GM23338 (cell line): ENCODE measurements at regions not wholly inside any gene's neighbourhood (a gene's known extent, or its start where the extent isn't known, plus 50 kb on each side); places are given as distances from the start of the nearest gene placed in this dataset.

Source experiments
- ATAC-seq: fragments of 200-7000 bp; cut with Tn5 transposase; 3 replicates; pipeline ENCODE4 v1.9.1; 2020
- DNase-seq: peaks from one replicate; pipeline ENCODE4 v3.0.0-alpha.2; 2015; ENCODE audit warnings: low spot score
- H2AFZ ChIP-seq: fragments of 200-600 bp; sonication (generic); 2 replicates; pipeline ENCODE4 v1.8.0; 2016; ENCODE audit warnings: antibody characterized with exemption, mild to moderate bottlenecking, moderate library complexity
- H3F3A ChIP-seq: fragments of 200-600 bp; sonication (generic); replicated peaks from 2 replicates; pipeline ENCODE4 v1.8.0; 2017; ENCODE audit warnings: antibody characterized with exemption, mixed run types, low read depth
- H3K27ac ChIP-seq: fragments of 200-600 bp; sonication (generic); 2 replicates; pipeline ENCODE4 v1.6.1; 2016; ENCODE audit warnings: low read depth
- H3K27me3 ChIP-seq: fragments of 200-600 bp; sonication (generic); 2 replicates; pipeline ENCODE4 v1.8.0; 2016; ENCODE audit warnings: mild to moderate bottlenecking, mixed run types, moderate library complexity; ENCODE audit not compliant: insufficient read depth
- H3K36me3 ChIP-seq: fragments of 200-600 bp; sonication (generic); 2 replicates; pipeline ENCODE4 v1.8.0; 2016; ENCODE audit warnings: mild to moderate bottlenecking; ENCODE audit not compliant: insufficient read depth
- H3K4me1 ChIP-seq: fragments of 200-600 bp; sonication (generic); 2 replicates; pipeline ENCODE4 v1.8.0; 2016; ENCODE audit warnings: mild to moderate bottlenecking, moderate library complexity; ENCODE audit not compliant: insufficient read depth
- H3K4me2 ChIP-seq: fragments of 200-600 bp; sonication (generic); 2 replicates; pipeline ENCODE4 v1.7.1; 2017; ENCODE audit warnings: mixed run types
- H3K4me3 ChIP-seq: fragments of 200-600 bp; sonication (generic); 2 replicates; pipeline ENCODE4 v1.6.1; 2016; ENCODE audit warnings: mixed run types
- H3K79me2 ChIP-seq: fragments of 200-600 bp; sonication (generic); replicated peaks from 2 replicates; pipeline ENCODE4 v1.8.0; 2017; ENCODE audit warnings: mild to moderate bottlenecking; ENCODE audit not compliant: insufficient read depth
- H3K9me2 ChIP-seq: fragments of 200-600 bp; sonication (generic); 2 replicates; pipeline ENCODE4 v1.8.0; 2017; ENCODE audit not compliant: insufficient read depth
- H4K20me1 ChIP-seq: fragments of 200-600 bp; sonication (generic); replicated peaks from 2 replicates; pipeline ENCODE4 v1.8.0; 2017; ENCODE audit warnings: mild to moderate bottlenecking; ENCODE audit not compliant: insufficient read depth
- H3K27ac Mint-ChIP-seq: 2 replicates; pipeline ENCODE4 v1.8.0; 2020; ENCODE audit warnings: inconsistent platforms, mild to moderate bottlenecking, moderate library complexity, mixed read lengths
- H3K27me3 Mint-ChIP-seq: 3 replicates; pipeline ENCODE4 v1.8.0; 2022; ENCODE audit warnings: low read depth, mild to moderate bottlenecking, moderate library complexity, mixed read lengths, inconsistent platforms; ENCODE audit not compliant: insufficient read depth, poor library complexity
- H3K36me3 Mint-ChIP-seq: 3 replicates; pipeline ENCODE4 v1.8.0; 2021; ENCODE audit warnings: low read depth, mild to moderate bottlenecking, inconsistent platforms, moderate library complexity, mixed read lengths
- H3K4me1 Mint-ChIP-seq: 3 replicates; pipeline ENCODE4 v1.8.0; 2020; ENCODE audit warnings: mild to moderate bottlenecking, inconsistent platforms, mixed read lengths
- H3K4me3 Mint-ChIP-seq: 3 replicates; pipeline ENCODE4 v1.8.0; 2021; ENCODE audit warnings: moderate library complexity, mild to moderate bottlenecking, inconsistent platforms, mixed read lengths
- H3K9me3 Mint-ChIP-seq: 3 replicates; pipeline ENCODE4 v1.8.0; 2020; ENCODE audit warnings: moderate library complexity, mild to moderate bottlenecking, inconsistent platforms, mixed read lengths
- CREB1 ChIP-seq: fragments of 250-450 bp; sonication (Bioruptor Pico); IDR thresholded peaks from 2 replicates; pipeline ENCODE4 v1.5.0; 2020; ENCODE audit warnings: low read depth, mild to moderate bottlenecking, moderate library complexity
- EZH2 ChIP-seq: fragments of 200-600 bp; sonication (generic); IDR thresholded peaks from one replicate; pipeline ENCODE4 v1.8.0; 2017; ENCODE audit warnings: antibody characterized with exemption, mild to moderate bottlenecking, low read depth; ENCODE audit not compliant: unreplicated experiment
- EZH2phosphoT487 ChIP-seq: fragments of 200-600 bp; sonication (generic); IDR thresholded peaks from one replicate; pipeline ENCODE4 v1.8.1; 2018; ENCODE audit warnings: antibody characterized with exemption; ENCODE audit not compliant: unreplicated experiment
- JUNB ChIP-seq: IDR thresholded peaks from one replicate; pipeline ENCODE4 v1.6.1; 2016; ENCODE audit warnings: antibody characterized with exemption; ENCODE audit not compliant: unreplicated experiment
- NANOG ChIP-seq: IDR thresholded peaks from 2 replicates; pipeline ENCODE4 v1.6.1; 2016; ENCODE audit warnings: antibody characterized with exemption, borderline replicate concordance
- POLR2AphosphoS5 ChIP-seq: IDR thresholded peaks from 2 replicates; pipeline ENCODE4 v1.6.1; 2016; ENCODE audit warnings: antibody characterized with exemption, low read depth
- STAT1 ChIP-seq: IDR thresholded peaks from one replicate; pipeline ENCODE4 v1.6.1; 2016; ENCODE audit warnings: antibody characterized with exemption; ENCODE audit not compliant: unreplicated experiment
- ZNF114 ChIP-seq: fragments of 250-450 bp; sonication (Bioruptor Pico); IDR thresholded peaks from 2 replicates; pipeline ENCODE4 v1.5.0; 2020; ENCODE audit warnings: mild to moderate bottlenecking, moderate library complexity
- ZNF331 ChIP-seq: fragments of 250-450 bp; sonication (Bioruptor Pico); IDR thresholded peaks from 2 replicates; pipeline ENCODE4 v1.5.0; 2020; ENCODE audit warnings: low read depth, mild to moderate bottlenecking, moderate library complexity
- ZNF462 ChIP-seq: fragments of 250-450 bp; sonication (Bioruptor Pico); IDR thresholded peaks from 2 replicates; pipeline ENCODE4 v1.5.0; 2020; ENCODE audit warnings: mild to moderate bottlenecking, moderate library complexity
- TF ChIP-seq, protein P1 (sequence below), 2 experiments: fragments of 200-600 bp in 1 of 2; sonication (generic) in 1 of 2; conservative IDR thresholded peaks; 2 replicates each; pipeline versions ENCODE4 v1.5.1 to v1.6.1; 2016 to 2017; ENCODE audit warnings: antibody characterized with exemption in 2 of 2, low read depth in 2 of 2, mild to moderate bottlenecking in 2 of 2, moderate library complexity in 1 of 2
- TF ChIP-seq, protein P2 (sequence below): IDR thresholded peaks from 2 replicates; pipeline ENCODE4 v1.6.1; 2016; ENCODE audit warnings: antibody characterized with exemption

DNA sequence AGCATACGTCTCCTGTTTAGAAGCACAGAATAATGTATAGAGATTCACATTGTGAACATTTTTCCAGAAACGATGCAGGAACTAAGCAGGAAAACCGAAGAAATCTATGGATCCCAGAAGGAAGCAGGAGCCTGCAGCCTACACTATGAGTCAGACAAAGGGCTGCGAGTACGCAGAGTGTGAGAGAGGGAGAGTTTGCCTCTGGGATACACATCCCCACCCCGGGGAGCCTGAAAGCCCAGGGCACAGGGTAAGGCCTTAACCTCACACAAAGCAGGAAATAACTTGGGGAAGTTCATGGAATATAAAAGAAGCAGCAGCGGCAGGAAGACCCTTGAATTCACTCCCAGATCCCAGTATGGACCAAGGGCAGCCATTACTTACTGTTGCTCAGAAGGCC, 842.1 kb upstream of the MANEA start:
- H3K27ac ChIP-seq, result no peak overlapping the region
- no peaks in the 10 kb centered on the region for H3K27me3 ChIP-seq
- no peak overlapping the region; the same call in 1 of the 2 replicates for H3K27ac Mint-ChIP-seq
- H3K4me1 Mint-ChIP-seq, result no peaks in the 10 kb centered on the region
- H3K4me3 Mint-ChIP-seq, result no peak overlapping the region
- H3K36me3 Mint-ChIP-seq, result no peaks in the 10 kb centered on the region
- ATAC-seq (peak; percentile 71), DNase-seq (peak; percentile 13)
- peak overlapping the region; percentile 48; the same call in 1 of the 2 replicates for H2AFZ ChIP-seq
- no peaks in the 10 kb centered on the region for H3K4me1 ChIP-seq
- TF ChIP-seq POLR2AphosphoS5 (no peak), EZH2 (no peak), JUNB (no peak), ZNF331 (CRISPR knock-in tag) (no peak), ZNF114 (CRISPR knock-in tag) (no peak), NANOG (no peak), ZNF462 (no peak), EZH2phosphoT487 (no peak), STAT1 (no peak), CREB1 (CRISPR knock-in tag) (no peak)
- TF ChIP-seq, protein P1, sequence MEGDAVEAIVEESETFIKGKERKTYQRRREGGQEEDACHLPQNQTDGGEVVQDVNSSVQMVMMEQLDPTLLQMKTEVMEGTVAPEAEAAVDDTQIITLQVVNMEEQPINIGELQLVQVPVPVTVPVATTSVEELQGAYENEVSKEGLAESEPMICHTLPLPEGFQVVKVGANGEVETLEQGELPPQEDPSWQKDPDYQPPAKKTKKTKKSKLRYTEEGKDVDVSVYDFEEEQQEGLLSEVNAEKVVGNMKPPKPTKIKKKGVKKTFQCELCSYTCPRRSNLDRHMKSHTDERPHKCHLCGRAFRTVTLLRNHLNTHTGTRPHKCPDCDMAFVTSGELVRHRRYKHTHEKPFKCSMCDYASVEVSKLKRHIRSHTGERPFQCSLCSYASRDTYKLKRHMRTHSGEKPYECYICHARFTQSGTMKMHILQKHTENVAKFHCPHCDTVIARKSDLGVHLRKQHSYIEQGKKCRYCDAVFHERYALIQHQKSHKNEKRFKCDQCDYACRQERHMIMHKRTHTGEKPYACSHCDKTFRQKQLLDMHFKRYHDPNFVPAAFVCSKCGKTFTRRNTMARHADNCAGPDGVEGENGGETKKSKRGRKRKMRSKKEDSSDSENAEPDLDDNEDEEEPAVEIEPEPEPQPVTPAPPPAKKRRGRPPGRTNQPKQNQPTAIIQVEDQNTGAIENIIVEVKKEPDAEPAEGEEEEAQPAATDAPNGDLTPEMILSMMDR (conservative IDR thresholded peaks at IDR 0.05; ENCODE audit: low read depth in 2 of 2), result no peak
- TF ChIP-seq, protein P2, sequence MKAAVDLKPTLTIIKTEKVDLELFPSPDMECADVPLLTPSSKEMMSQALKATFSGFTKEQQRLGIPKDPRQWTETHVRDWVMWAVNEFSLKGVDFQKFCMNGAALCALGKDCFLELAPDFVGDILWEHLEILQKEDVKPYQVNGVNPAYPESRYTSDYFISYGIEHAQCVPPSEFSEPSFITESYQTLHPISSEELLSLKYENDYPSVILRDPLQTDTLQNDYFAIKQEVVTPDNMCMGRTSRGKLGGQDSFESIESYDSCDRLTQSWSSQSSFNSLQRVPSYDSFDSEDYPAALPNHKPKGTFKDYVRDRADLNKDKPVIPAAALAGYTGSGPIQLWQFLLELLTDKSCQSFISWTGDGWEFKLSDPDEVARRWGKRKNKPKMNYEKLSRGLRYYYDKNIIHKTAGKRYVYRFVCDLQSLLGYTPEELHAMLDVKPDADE, result no peak
- H3K27me3 Mint-ChIP-seq, result no peaks in the 10 kb centered on the region
- no peaks in the 10 kb centered on the region; the same call in 2 of the 3 replicates for H3K9me3 Mint-ChIP-seq
- H3K79me2 ChIP-seq, result no peaks in the 10 kb centered on the region
- H3K9me2 ChIP-seq, result no peaks in the 10 kb centered on the region; the same call in 1 of the 2 replicates
- H3K4me3 ChIP-seq, result no peak overlapping the region
- no peaks in the 10 kb centered on the region for H3F3A ChIP-seq
- H4K20me1 ChIP-seq, result no peaks in the 10 kb centered on the region
- H3K36me3 ChIP-seq, result no peaks in the 10 kb centered on the region
- no peak overlapping the region for H3K4me2 ChIP-seq
